ENCODE measurements at regions not wholly inside any gene's neighbourhood (a gene's known extent, or its start where the extent isn't known, plus 50 kb on each side); places are given as distances from the start of the nearest gene placed in this dataset.
"Not testable (repeated sequence)": the region's sequence is repeated elsewhere in the genome, so short reads cannot be mapped to it uniquely, and the experiment has no call there.

DNA sequence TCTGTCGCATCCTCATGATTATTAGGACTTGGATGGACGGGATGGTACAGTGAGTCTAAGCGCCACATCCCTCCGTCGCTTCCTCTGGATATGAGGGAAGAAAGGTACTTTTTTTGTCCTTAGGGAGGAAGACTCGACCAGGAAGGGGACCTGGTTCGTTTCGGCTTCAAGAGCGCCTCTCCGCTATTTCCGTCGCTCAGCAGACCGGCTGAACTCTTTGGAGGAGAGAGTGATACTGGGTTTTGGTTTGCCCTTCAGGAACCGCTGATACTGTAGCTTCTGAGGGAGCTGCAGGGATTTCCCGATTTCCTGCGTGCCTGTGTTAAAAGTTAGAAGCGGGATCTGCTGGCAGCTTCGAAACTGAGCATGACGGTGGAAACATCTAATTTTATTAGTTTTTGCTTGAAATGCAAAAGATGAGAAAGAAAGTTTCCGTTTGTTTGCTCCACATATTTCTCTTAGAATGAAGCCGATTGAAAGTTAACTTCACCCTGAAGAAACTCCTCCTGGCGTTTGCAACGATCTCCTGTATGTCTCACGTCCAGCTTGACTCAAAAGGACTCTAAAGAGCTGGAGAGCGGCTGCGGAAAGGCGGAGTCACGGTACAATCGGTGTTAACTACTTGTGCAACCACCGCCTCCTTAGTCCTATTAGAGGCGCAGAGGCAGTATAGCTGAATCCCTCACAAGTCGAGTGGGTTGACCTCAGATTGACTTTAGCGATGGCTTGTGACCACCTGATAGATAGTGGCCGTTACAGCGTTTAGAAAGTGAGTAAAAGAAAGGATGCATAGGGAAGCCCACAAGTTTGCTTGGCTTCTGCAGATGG, 129.4 kb downstream of the TRIM27 start:
- 3% methylated on average over 35 of the region's 35 CpGs for WGBS (ENCODE audit: low lambda C conversion rate, missing lambda C conversion rate)
- peak; percentile 67 for DNase-seq (ENCODE audit: low spot score)
- Histone ChIP-seq H3K9me3 (ENCODE audit: low read depth) (no peaks in the 10 kb centered on the region), H3K36me3 (replicated peaks; ENCODE audit: insufficient read depth, low read depth) (no peaks in the 10 kb centered on the region), H3K4me3 (peak overlapping the region; percentile 15), H3K9me2 (replicated peaks; ENCODE audit: insufficient read depth) (no peaks in the 10 kb centered on the region), H3K79me2 (no peaks in the 10 kb centered on the region), H4K20me1 (ENCODE audit: insufficient read depth, poor library complexity, severe bottlenecking) (no peaks in the 10 kb centered on the region), H3K4me1 (ENCODE audit: insufficient read depth) (no peaks in the 10 kb centered on the region), H3K4me2 (peak overlapping the region; percentile 85), H3K27me3 (peaks cover 76% of the 10 kb centered on the region), H2AFZ (peak overlapping the region; percentile 35), H3K27ac (no peak overlapping the region)
- peak; percentile 75 for TF ChIP-seq EZH2 (IDR thresholded peaks at IDR 0.05; ENCODE audit: borderline replicate concordance)
- TF ChIP-seq, protein P1, sequence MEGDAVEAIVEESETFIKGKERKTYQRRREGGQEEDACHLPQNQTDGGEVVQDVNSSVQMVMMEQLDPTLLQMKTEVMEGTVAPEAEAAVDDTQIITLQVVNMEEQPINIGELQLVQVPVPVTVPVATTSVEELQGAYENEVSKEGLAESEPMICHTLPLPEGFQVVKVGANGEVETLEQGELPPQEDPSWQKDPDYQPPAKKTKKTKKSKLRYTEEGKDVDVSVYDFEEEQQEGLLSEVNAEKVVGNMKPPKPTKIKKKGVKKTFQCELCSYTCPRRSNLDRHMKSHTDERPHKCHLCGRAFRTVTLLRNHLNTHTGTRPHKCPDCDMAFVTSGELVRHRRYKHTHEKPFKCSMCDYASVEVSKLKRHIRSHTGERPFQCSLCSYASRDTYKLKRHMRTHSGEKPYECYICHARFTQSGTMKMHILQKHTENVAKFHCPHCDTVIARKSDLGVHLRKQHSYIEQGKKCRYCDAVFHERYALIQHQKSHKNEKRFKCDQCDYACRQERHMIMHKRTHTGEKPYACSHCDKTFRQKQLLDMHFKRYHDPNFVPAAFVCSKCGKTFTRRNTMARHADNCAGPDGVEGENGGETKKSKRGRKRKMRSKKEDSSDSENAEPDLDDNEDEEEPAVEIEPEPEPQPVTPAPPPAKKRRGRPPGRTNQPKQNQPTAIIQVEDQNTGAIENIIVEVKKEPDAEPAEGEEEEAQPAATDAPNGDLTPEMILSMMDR (IDR thresholded peaks at IDR 0.05; ENCODE audit: poor library complexity), result no peak
- TF ChIP-seq EZH2phosphoT487 (IDR thresholded peaks at IDR 0.05; ENCODE audit: low read depth, severe bottlenecking, unreplicated experiment), result peak; percentile 26

DNA sequence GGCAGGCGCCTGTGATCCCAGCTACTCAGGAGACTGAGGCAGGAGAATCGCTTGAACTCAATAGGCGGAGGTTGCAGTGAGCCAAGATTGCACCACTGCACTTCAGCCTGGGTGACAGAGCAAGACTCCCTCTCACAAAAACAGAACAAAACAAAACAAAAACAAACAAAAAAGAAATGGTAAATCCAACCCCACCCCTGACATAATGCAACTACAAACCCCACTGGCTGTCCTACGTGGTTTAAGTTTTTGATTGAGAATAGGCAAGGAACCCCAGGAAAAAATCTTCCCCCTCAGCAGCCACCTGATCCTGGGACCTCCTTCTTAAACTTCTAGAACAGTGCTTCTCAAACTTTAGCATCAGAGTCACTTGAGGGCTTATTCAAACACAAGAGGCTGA, 123.1 kb downstream of the TRIM27 start:
- H3K27me3 ChIP-seq, result peaks cover 63% of the 10 kb centered on the region

DNA sequence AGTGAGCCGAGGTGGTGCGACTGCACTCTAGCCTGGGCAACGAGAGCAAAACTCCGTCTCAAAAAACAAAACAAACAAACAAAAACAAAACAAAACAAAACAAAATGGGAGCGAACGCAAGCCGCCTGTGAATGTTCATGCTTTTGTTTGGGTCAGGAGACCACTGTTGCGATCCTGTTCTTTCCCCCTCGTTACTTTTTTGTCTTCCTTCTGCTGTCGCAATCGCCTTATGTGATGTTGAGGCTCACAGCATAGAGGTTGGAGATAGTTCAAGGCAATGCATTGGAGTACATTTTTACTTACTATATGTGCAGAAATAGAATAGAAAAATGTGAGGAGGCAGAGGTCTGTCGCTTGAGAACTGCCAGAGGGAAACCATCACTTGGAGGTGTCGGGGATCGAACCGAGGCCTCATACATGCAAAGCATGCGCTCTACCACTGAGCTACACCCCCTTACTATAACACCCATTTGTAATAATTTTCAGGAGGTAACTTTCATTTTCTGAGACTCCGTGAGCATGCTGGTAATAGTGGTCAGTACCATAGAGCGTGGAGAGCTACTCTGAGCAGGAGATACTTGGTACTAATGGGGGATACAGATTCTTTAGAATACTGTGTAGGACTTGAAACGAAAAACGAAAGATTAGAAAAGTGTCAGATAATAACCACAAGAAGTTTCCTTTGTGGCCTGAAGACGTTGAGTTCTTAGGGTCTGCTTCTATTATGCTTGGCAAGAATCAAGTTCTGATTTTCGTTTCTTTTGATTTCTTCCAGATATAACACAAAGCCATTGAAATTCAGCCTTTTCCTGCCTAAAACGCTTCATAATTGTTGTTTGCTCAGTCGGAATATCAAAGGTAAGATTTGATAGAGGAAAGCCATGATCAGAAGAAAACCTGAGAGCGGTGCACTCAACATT, 121.1 kb downstream of the TRIM27 start:
- no peaks in the 10 kb centered on the region for H4K20me1 ChIP-seq (ENCODE audit: insufficient read depth, poor library complexity, severe bottlenecking)
- H3K9me2 ChIP-seq (replicated peaks; ENCODE audit: insufficient read depth), result no peaks in the 10 kb centered on the region
- H3K27ac ChIP-seq, result no peak overlapping the region
- no peaks in the 10 kb centered on the region for H3K9me3 ChIP-seq (ENCODE audit: low read depth)
- no peak overlapping the region for H2AFZ ChIP-seq
- 44% methylated on average over 25 of the region's 25 CpGs for WGBS (ENCODE audit: low lambda C conversion rate, missing lambda C conversion rate)
- TF ChIP-seq EZH2 (IDR thresholded peaks at IDR 0.05; ENCODE audit: borderline replicate concordance), result no peak
- TF ChIP-seq, protein P1 (IDR thresholded peaks at IDR 0.05; ENCODE audit: poor library complexity), result no peak
- H3K4me2 ChIP-seq, result peak overlapping the region; percentile 32
- H3K79me2 ChIP-seq, result no peaks in the 10 kb centered on the region
- H3K4me1 ChIP-seq (ENCODE audit: insufficient read depth), result no peaks in the 10 kb centered on the region
- H3K27me3 ChIP-seq, result peaks cover 59% of the 10 kb centered on the region
- H3K4me3 ChIP-seq, result no peak overlapping the region
- no peaks in the 10 kb centered on the region for H3K36me3 ChIP-seq (replicated peaks; ENCODE audit: insufficient read depth, low read depth)
- DNase-seq (ENCODE audit: low spot score), result no peak

More for the DNA sequence above, 123.1 kb downstream of the TRIM27 start:
- not testable (repeated sequence) for H3K9me3 ChIP-seq (ENCODE audit: low read depth); H3K27ac ChIP-seq; H3K4me1 ChIP-seq (ENCODE audit: insufficient read depth); DNase-seq (ENCODE audit: low spot score); H3K9me2 ChIP-seq (replicated peaks; ENCODE audit: insufficient read depth); H2AFZ ChIP-seq; H3K4me3 ChIP-seq; H4K20me1 ChIP-seq (ENCODE audit: insufficient read depth, poor library complexity, severe bottlenecking); H3K36me3 ChIP-seq (replicated peaks; ENCODE audit: insufficient read depth, low read depth); H3K4me2 ChIP-seq; H3K79me2 ChIP-seq
- WGBS (ENCODE audit: low lambda C conversion rate, missing lambda C conversion rate), result 91% methylated on average over 4 of the region's 4 CpGs

DNA sequence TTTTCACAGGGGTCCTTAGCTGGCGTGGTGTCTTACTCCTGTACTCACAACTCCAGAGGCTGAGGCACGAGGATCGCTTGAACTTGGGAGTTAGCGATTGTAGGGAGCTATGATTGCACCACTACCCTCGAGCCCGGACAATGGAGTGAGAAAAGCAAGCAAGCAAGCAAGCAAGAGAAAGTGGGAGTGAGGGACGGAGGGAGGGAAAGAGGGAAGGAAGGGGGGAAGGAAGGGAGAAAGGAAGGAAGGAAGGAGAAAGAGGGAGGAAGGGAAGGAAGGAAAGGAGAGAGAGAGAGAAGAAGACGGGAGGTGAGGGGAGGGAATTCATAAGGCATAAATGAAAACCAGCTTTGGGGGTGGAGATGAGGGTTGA, 120.5 kb downstream of the TRIM27 start:
- H3K27ac ChIP-seq, result no peak overlapping the region
- no peaks in the 10 kb centered on the region for H3K79me2 ChIP-seq
- no peaks in the 10 kb centered on the region for H3K9me2 ChIP-seq (replicated peaks; ENCODE audit: insufficient read depth)
- 5% methylated on average over 8 of the region's 8 CpGs for WGBS (ENCODE audit: low lambda C conversion rate, missing lambda C conversion rate)
- peak overlapping the region; percentile 32 for H3K4me2 ChIP-seq
- no peak for TF ChIP-seq EZH2 (IDR thresholded peaks at IDR 0.05; ENCODE audit: borderline replicate concordance)
- TF ChIP-seq, protein P1 (IDR thresholded peaks at IDR 0.05; ENCODE audit: poor library complexity), result no peak
- TF ChIP-seq EZH2phosphoT487 (IDR thresholded peaks at IDR 0.05; ENCODE audit: low read depth, severe bottlenecking, unreplicated experiment), result no peak
- no peaks in the 10 kb centered on the region for H3K36me3 ChIP-seq (replicated peaks; ENCODE audit: insufficient read depth, low read depth)
- no peak overlapping the region for H2AFZ ChIP-seq
- H3K4me1 ChIP-seq (ENCODE audit: insufficient read depth), result no peaks in the 10 kb centered on the region
- DNase-seq (ENCODE audit: low spot score), result no peak
- no peaks in the 10 kb centered on the region for H3K9me3 ChIP-seq (ENCODE audit: low read depth)
- peaks cover 61% of the 10 kb centered on the region for H3K27me3 ChIP-seq
- H3K4me3 ChIP-seq, result no peak overlapping the region
- no peaks in the 10 kb centered on the region for H4K20me1 ChIP-seq (ENCODE audit: insufficient read depth, poor library complexity, severe bottlenecking)

Data from hepatocyte (in vitro differentiated cells).